ENCODE measurements at regions not wholly inside any gene's neighbourhood (a gene's known extent, or its start where the extent isn't known, plus 50 kb on each side); places are given as distances from the start of the nearest gene placed in this dataset.

GRCh38 chr6:109227646-109228045 is 132.3 kb downstream of the CEP57L1 start:
- no peaks in the 10 kb centered on the region for H3K79me2 ChIP-seq
- no peak overlapping the region for H3K4me3 ChIP-seq (ENCODE audit: low read depth, low read length)
- no peak overlapping the region for H3K4me2 ChIP-seq (ENCODE audit: low read length)
- TF ChIP-seq CTCF (IDR thresholded peaks at IDR 0.05), result no peak
- H3K9me3 ChIP-seq (ENCODE audit: control insufficient read depth, low read length), result no peaks in the 10 kb centered on the region
- no peak overlapping the region for H3K27ac ChIP-seq
- H3K36me3 ChIP-seq (ENCODE audit: control insufficient read depth, insufficient read depth, low read length), result no peaks in the 10 kb centered on the region
- no peaks in the 10 kb centered on the region for H3K4me1 ChIP-seq
- H3K9ac ChIP-seq, result no peak overlapping the region
- H2AFZ ChIP-seq, result no peak overlapping the region
- no peaks in the 10 kb centered on the region for H3K27me3 ChIP-seq (ENCODE audit: control insufficient read depth, insufficient read depth, low read length)

- TF ChIP-seq CTCF (IDR thresholded peaks at IDR 0.05), result no peak
- H3K4me3 ChIP-seq (ENCODE audit: low read depth, low read length), result no peak overlapping the region
- no peak overlapping the region for H2AFZ ChIP-seq
- H3K79me2 ChIP-seq, result no peaks in the 10 kb centered on the region
- H3K27ac ChIP-seq, result no peak overlapping the region
- H3K9me3 ChIP-seq (ENCODE audit: control insufficient read depth, low read length), result no peaks in the 10 kb centered on the region
- no peak overlapping the region for H3K9ac ChIP-seq
- no peak overlapping the region for H3K4me2 ChIP-seq (ENCODE audit: low read length)
- H3K36me3 ChIP-seq (ENCODE audit: control insufficient read depth, insufficient read depth, low read length), result no peaks in the 10 kb centered on the region
- H3K4me1 ChIP-seq, result no peaks in the 10 kb centered on the region
- H3K27me3 ChIP-seq (ENCODE audit: control insufficient read depth, insufficient read depth, low read length), result no peaks in the 10 kb centered on the region
These were observed 131.0 kb downstream of the CEP57L1 start for GRCh38 chr6:109226353-109226752.

- H3K36me3 ChIP-seq (ENCODE audit: control insufficient read depth, insufficient read depth, low read length), result no peaks in the 10 kb centered on the region
- no peak overlapping the region for H3K27ac ChIP-seq
- H3K79me2 ChIP-seq, result no peaks in the 10 kb centered on the region
- TF ChIP-seq CTCF (IDR thresholded peaks at IDR 0.05), result no peak
- no peaks in the 10 kb centered on the region for H3K9me3 ChIP-seq (ENCODE audit: control insufficient read depth, low read length)
- no peak overlapping the region for H3K4me2 ChIP-seq (ENCODE audit: low read length)
- no peak overlapping the region for H3K9ac ChIP-seq
- H3K4me1 ChIP-seq, result no peaks in the 10 kb centered on the region
- no peak overlapping the region for H3K4me3 ChIP-seq (ENCODE audit: low read depth, low read length)
- no peaks in the 10 kb centered on the region for H3K27me3 ChIP-seq (ENCODE audit: control insufficient read depth, insufficient read depth, low read length)
- no peak overlapping the region for H2AFZ ChIP-seq
These were observed 130.6 kb downstream of the CEP57L1 start for GRCh38 chr6:109225946-109226345.

GRCh38 chr6:109224994-109225393 is 129.7 kb downstream of the CEP57L1 start:
- H3K9me3 ChIP-seq (ENCODE audit: control insufficient read depth, low read length), result no peaks in the 10 kb centered on the region
- TF ChIP-seq CTCF (IDR thresholded peaks at IDR 0.05), result no peak
- no peak overlapping the region for H3K4me3 ChIP-seq (ENCODE audit: low read depth, low read length)
- H3K27ac ChIP-seq, result no peak overlapping the region
- no peaks in the 10 kb centered on the region for H3K4me1 ChIP-seq
- peak overlapping the region; percentile 51 for H2AFZ ChIP-seq
- no peaks in the 10 kb centered on the region for H3K79me2 ChIP-seq
- H3K36me3 ChIP-seq (ENCODE audit: control insufficient read depth, insufficient read depth, low read length), result no peaks in the 10 kb centered on the region
- H3K9ac ChIP-seq, result no peak overlapping the region
- H3K27me3 ChIP-seq (ENCODE audit: control insufficient read depth, insufficient read depth, low read length), result no peaks in the 10 kb centered on the region
- H3K4me2 ChIP-seq (ENCODE audit: low read length), result no peak overlapping the region

- no peaks in the 10 kb centered on the region for H3K9me3 ChIP-seq (ENCODE audit: control insufficient read depth, low read length)
- H3K27me3 ChIP-seq (ENCODE audit: control insufficient read depth, insufficient read depth, low read length), result no peaks in the 10 kb centered on the region
- no peak overlapping the region for H3K4me3 ChIP-seq (ENCODE audit: low read depth, low read length)
- no peaks in the 10 kb centered on the region for H3K36me3 ChIP-seq (ENCODE audit: control insufficient read depth, insufficient read depth, low read length)
- TF ChIP-seq CTCF (IDR thresholded peaks at IDR 0.05), result no peak
- no peak overlapping the region for H3K9ac ChIP-seq
- no peaks in the 10 kb centered on the region for H3K79me2 ChIP-seq
- no peak overlapping the region for H3K4me2 ChIP-seq (ENCODE audit: low read length)
- H3K4me1 ChIP-seq, result no peaks in the 10 kb centered on the region
- H3K27ac ChIP-seq, result no peak overlapping the region
- H2AFZ ChIP-seq, result peak overlapping the region; percentile 51
These were observed 129.0 kb downstream of the CEP57L1 start for GRCh38 chr6:109224107-109224875.

Measured in parathyroid adenoma (tissue), 2 donors.